ENCODE measurements at regions not wholly inside any gene's neighbourhood (a gene's known extent, or its start where the extent isn't known, plus 50 kb on each side); places are given as distances from the start of the nearest gene placed in this dataset.

- TF ChIP-seq, protein P1, sequence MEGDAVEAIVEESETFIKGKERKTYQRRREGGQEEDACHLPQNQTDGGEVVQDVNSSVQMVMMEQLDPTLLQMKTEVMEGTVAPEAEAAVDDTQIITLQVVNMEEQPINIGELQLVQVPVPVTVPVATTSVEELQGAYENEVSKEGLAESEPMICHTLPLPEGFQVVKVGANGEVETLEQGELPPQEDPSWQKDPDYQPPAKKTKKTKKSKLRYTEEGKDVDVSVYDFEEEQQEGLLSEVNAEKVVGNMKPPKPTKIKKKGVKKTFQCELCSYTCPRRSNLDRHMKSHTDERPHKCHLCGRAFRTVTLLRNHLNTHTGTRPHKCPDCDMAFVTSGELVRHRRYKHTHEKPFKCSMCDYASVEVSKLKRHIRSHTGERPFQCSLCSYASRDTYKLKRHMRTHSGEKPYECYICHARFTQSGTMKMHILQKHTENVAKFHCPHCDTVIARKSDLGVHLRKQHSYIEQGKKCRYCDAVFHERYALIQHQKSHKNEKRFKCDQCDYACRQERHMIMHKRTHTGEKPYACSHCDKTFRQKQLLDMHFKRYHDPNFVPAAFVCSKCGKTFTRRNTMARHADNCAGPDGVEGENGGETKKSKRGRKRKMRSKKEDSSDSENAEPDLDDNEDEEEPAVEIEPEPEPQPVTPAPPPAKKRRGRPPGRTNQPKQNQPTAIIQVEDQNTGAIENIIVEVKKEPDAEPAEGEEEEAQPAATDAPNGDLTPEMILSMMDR (conservative IDR thresholded peaks at IDR 0.05 in 1 of 2, IDR thresholded peaks at IDR 0.05 in 1 of 2; ENCODE audit: low read depth in 1 of 2, low read length in 2 of 2): no peak
- TF ChIP-seq EZH2 (IDR thresholded peaks at IDR 0.05; ENCODE audit: low read length, missing control alignments): no peak
These were observed 272.0 kb downstream of the KLF13 start for GRCh38 chr15:31598620-31599019.
